ENCODE measurements at regions not wholly inside any gene's neighbourhood (a gene's known extent, or its start where the extent isn't known, plus 50 kb on each side); places are given as distances from the start of the nearest gene placed in this dataset.

GRCh38 chr14:85442996-85443395 lies 86.9 kb upstream of the FLRT2 start:
- H3K9me2 ChIP-seq (ENCODE audit: insufficient read depth, low read length): no peaks in the 10 kb centered on the region

DNA sequence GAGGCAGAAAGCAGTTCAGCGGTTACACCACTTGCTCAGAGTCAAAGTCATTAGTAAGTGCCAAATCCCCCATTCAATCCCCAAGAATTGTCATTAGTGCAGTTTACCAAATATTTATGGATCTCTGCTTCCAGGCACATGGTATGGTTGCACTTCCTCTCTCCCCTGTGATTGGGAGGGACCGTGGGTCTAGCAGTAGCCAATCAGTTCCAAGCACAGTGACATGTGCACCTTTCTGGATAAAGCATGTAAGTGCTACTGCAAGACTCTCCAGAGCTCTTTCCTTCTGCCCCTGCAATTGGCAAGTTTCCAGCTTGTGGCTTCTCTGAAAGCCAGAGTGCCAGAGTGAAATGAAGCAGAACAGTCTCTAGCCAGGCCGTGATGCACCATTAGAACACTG lies 85.3 kb upstream of the FLRT2 start:
- CTCF ChIA-PET (ENCODE audit: unreplicated experiment): no interaction called here
- H3K79me2 ChIP-seq (ENCODE audit: insufficient read depth, low read depth, low read length): no peaks in the 10 kb centered on the region
- H3K9me2 ChIP-seq (ENCODE audit: insufficient read depth, low read length): no peaks in the 10 kb centered on the region
- POLR2A ChIA-PET: no interaction called here
- H3K27ac ChIP-seq (ENCODE audit: low read depth, low read length, poor library complexity, severe bottlenecking): no peak overlapping the region
- H3K4me2 ChIP-seq (ENCODE audit: low read length): no peak overlapping the region
- no TSS peak for BruUV-seq (replicated peaks)
- no peak for DNase-seq (ENCODE audit: low spot score)
- no peaks in the 10 kb centered on the region for H3K36me3 ChIP-seq (ENCODE audit: insufficient read depth, low read length)
- TF ChIP-seq CTCF (conservative IDR thresholded peaks at IDR 0.05; ENCODE audit: low read length): no peak
- TF ChIP-seq EZH2phosphoT487 (IDR thresholded peaks at IDR 0.05; ENCODE audit: borderline replicate concordance, low read depth, low read length): no peak
- no peaks in the 10 kb centered on the region for H3K4me1 ChIP-seq (ENCODE audit: insufficient read depth, low read length, poor library complexity, severe bottlenecking)
- intact Hi-C loops (cut with micrococcal nuclease; ENCODE audit: unreplicated experiment): no loop called here
- H3K9me3 ChIP-seq (ENCODE audit: low read length): no peaks in the 10 kb centered on the region
- H3K4me3 ChIP-seq (ENCODE audit: low read depth, low read length, poor library complexity, severe bottlenecking): no peak overlapping the region
- no peak overlapping the region for H2AFZ ChIP-seq (ENCODE audit: low read length)
- H4K20me1 ChIP-seq (ENCODE audit: insufficient read depth, low read length): no peaks in the 10 kb centered on the region

More at GRCh38 chr14:85442996-85443395, 86.9 kb upstream of the FLRT2 start:
- no TSS peak for BruUV-seq (replicated peaks)
- H3K9me3 ChIP-seq (ENCODE audit: low read length): no peaks in the 10 kb centered on the region
- H3K4me1 ChIP-seq (ENCODE audit: insufficient read depth, low read length, poor library complexity, severe bottlenecking): no peaks in the 10 kb centered on the region
- TF ChIP-seq CTCF (conservative IDR thresholded peaks at IDR 0.05; ENCODE audit: low read length): no peak
- ChIA-PET CTCF (ENCODE audit: unreplicated experiment) (no interaction called here), POLR2A (interaction anchor here (0.8 to 1.0 kb wide), 2 partner anchors 184 to 620 kb away, joined by 3 read pairs; no protein-coding TSS in a partner anchor)
- intact Hi-C loops (cut with micrococcal nuclease; ENCODE audit: unreplicated experiment): no loop called here
- DNase-seq (ENCODE audit: low spot score): no peak
- H3K4me3 ChIP-seq (ENCODE audit: low read depth, low read length, poor library complexity, severe bottlenecking): no peak overlapping the region
- H3K79me2 ChIP-seq (ENCODE audit: insufficient read depth, low read depth, low read length): no peaks in the 10 kb centered on the region
- no peak overlapping the region for H3K27ac ChIP-seq (ENCODE audit: low read depth, low read length, poor library complexity, severe bottlenecking)
- no peak overlapping the region for H3K4me2 ChIP-seq (ENCODE audit: low read length)
- no peaks in the 10 kb centered on the region for H3K36me3 ChIP-seq (ENCODE audit: insufficient read depth, low read length)
- H2AFZ ChIP-seq (ENCODE audit: low read length): no peak overlapping the region
- H4K20me1 ChIP-seq (ENCODE audit: insufficient read depth, low read length): no peaks in the 10 kb centered on the region

GRCh38 chr14:85445151-85445795 lies 84.7 kb upstream of the FLRT2 start:
- Histone ChIP-seq H4K20me1 (ENCODE audit: insufficient read depth, low read length) (no peaks in the 10 kb centered on the region), H3K9me3 (ENCODE audit: low read length) (no peaks in the 10 kb centered on the region), H3K4me1 (ENCODE audit: insufficient read depth, low read length, poor library complexity, severe bottlenecking) (no peaks in the 10 kb centered on the region), H2AFZ (ENCODE audit: low read length) (no peak overlapping the region), H3K4me3 (ENCODE audit: low read depth, low read length, poor library complexity, severe bottlenecking) (no peak overlapping the region), H3K9me2 (ENCODE audit: insufficient read depth, low read length) (no peaks in the 10 kb centered on the region), H3K4me2 (ENCODE audit: low read length) (no peak overlapping the region), H3K27ac (ENCODE audit: low read depth, low read length, poor library complexity, severe bottlenecking) (no peak overlapping the region), H3K79me2 (ENCODE audit: insufficient read depth, low read depth, low read length) (no peaks in the 10 kb centered on the region), H3K36me3 (ENCODE audit: insufficient read depth, low read length) (no peaks in the 10 kb centered on the region)
- CTCF ChIA-PET (ENCODE audit: unreplicated experiment): no interaction called here
- POLR2A ChIA-PET: interaction anchor here (1.7 kb wide), 1 partner anchor 10 kb away, joined by 5 read pairs; no protein-coding TSS in a partner anchor
- intact Hi-C loops (cut with micrococcal nuclease; ENCODE audit: unreplicated experiment): no loop called here
- TF ChIP-seq CTCF (conservative IDR thresholded peaks at IDR 0.05; ENCODE audit: low read length) (no peak), EZH2phosphoT487 (IDR thresholded peaks at IDR 0.05; ENCODE audit: borderline replicate concordance, low read depth, low read length) (no peak)
- DNase-seq (ENCODE audit: low spot score): no peak
- no TSS peak for BruUV-seq (replicated peaks)

Measured in OCI-LY7 (cell line).